ENCODE measurements at regions not wholly inside any gene's neighbourhood (a gene's known extent, or its start where the extent isn't known, plus 50 kb on each side); places are given as distances from the start of the nearest gene placed in this dataset.
A peak's percentile ranks its signal among the peaks of the same experiment; 100 is the strongest.

DNA sequence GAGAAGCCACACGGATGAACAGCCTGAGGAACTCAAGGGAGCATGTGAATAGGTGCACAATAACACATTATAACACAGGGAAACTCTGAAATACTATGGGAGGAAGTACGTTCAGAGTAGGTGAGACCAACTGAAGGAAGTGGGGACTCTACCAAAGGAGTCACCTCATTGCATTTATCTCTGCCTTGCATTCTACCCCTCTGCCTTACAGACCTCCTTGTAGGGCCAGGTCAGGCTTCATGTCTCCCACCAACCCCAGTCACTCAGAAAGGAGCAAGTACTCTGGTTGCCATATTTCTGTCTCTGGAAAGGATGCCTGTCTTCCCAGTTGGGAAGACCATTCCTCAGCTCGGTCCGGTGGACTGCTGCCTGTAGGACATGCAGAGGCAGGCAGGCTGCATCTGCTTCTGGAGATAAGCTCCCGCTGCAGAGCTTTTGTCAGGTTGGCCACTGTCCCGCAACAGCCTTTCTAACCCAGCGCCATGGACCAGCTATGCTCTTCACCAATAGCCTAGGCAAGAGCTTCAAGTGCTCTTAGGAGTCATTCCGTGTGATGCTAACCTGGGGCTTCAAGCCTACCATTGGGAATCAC, 51.6 kb upstream of the ASIP start:
- Histone ChIP-seq H3K36me3 (ENCODE audit: low read depth) (no peaks in the 10 kb centered on the region), H3K27me3 (ENCODE audit: insufficient read depth, low read depth) (peaks cover 11% of the 10 kb centered on the region; the same call in 1 of the 2 replicates)

GRCh38 chr20:34190262-34190661, 51.0 kb upstream of the ASIP start:
- Histone ChIP-seq H2AFZ (no peak overlapping the region), H3K4me2 (no peak overlapping the region), H3K79me2 (ENCODE audit: low read depth) (no peaks in the 10 kb centered on the region), H3K4me1 (replicated peaks; ENCODE audit: insufficient read depth) (no peaks in the 10 kb centered on the region), H3K27me3 (ENCODE audit: insufficient read depth, low read depth) (peaks cover 11% of the 10 kb centered on the region; the same call in 1 of the 2 replicates), H4K20me1 (ENCODE audit: insufficient read depth) (no peaks in the 10 kb centered on the region), H3K9me2 (ENCODE audit: insufficient read depth) (no peaks in the 10 kb centered on the region), H3K27ac (no peak overlapping the region), H3K4me3 (no peak overlapping the region), H3K36me3 (ENCODE audit: low read depth) (no peaks in the 10 kb centered on the region), H3F3A (ENCODE audit: insufficient read depth, low read depth) (no peaks in the 10 kb centered on the region), H3K9me3 (ENCODE audit: insufficient read depth, low read depth) (no peaks in the 10 kb centered on the region)
- BruUV-seq (replicated peaks): no TSS peak
- CTCF ChIA-PET: interaction anchor here (0.5 to 1.5 kb wide), 14 partner anchors 10 to 703 kb away, joined by 3 to 22 read pairs (median 3); partner anchors contain the start of gene EIF2S2
- TF ChIP-seq, protein P1, sequence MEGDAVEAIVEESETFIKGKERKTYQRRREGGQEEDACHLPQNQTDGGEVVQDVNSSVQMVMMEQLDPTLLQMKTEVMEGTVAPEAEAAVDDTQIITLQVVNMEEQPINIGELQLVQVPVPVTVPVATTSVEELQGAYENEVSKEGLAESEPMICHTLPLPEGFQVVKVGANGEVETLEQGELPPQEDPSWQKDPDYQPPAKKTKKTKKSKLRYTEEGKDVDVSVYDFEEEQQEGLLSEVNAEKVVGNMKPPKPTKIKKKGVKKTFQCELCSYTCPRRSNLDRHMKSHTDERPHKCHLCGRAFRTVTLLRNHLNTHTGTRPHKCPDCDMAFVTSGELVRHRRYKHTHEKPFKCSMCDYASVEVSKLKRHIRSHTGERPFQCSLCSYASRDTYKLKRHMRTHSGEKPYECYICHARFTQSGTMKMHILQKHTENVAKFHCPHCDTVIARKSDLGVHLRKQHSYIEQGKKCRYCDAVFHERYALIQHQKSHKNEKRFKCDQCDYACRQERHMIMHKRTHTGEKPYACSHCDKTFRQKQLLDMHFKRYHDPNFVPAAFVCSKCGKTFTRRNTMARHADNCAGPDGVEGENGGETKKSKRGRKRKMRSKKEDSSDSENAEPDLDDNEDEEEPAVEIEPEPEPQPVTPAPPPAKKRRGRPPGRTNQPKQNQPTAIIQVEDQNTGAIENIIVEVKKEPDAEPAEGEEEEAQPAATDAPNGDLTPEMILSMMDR (conservative IDR thresholded peaks at IDR 0.05): no peak
- no peak for TF ChIP-seq EZH2 (IDR thresholded peaks at IDR 0.05; ENCODE audit: low read depth)
- POLR2A ChIA-PET (ENCODE audit: unreplicated experiment): interaction anchor here (0.7 to 0.9 kb wide), 3 partner anchors 71 to 326 kb away, joined by 5 to 8 read pairs (median 8); partner anchors contain the start of gene DYNLRB1
- intact Hi-C loops (cut with micrococcal nuclease; ENCODE audit: unreplicated experiment): loop anchor here (1.0 to 10.0 kb wide), 6 partner anchors 119 to 579 kb away; no protein-coding TSS in a partner anchor
- DNase-seq: no peak

More for the DNA sequence above, 51.6 kb upstream of the ASIP start:
- no peak overlapping the region for H3K4me2 ChIP-seq
- BruUV-seq (replicated peaks): no TSS peak
- H4K20me1 ChIP-seq (ENCODE audit: insufficient read depth): no peaks in the 10 kb centered on the region
- H2AFZ ChIP-seq: no peak overlapping the region
- H3K9me3 ChIP-seq (ENCODE audit: insufficient read depth, low read depth): no peaks in the 10 kb centered on the region
- H3K4me3 ChIP-seq: no peak overlapping the region
- H3K9me2 ChIP-seq (ENCODE audit: insufficient read depth): no peaks in the 10 kb centered on the region
- H3K79me2 ChIP-seq (ENCODE audit: low read depth): no peaks in the 10 kb centered on the region
- no peaks in the 10 kb centered on the region for H3K4me1 ChIP-seq (replicated peaks; ENCODE audit: insufficient read depth)
- TF ChIP-seq EZH2 (IDR thresholded peaks at IDR 0.05; ENCODE audit: low read depth): no peak
- TF ChIP-seq, protein P1 (conservative IDR thresholded peaks at IDR 0.05): no peak
- H3K27ac ChIP-seq: no peak overlapping the region
- CTCF ChIA-PET: interaction anchor here (0.7 kb wide), 1 partner anchor 389 kb away, joined by 3 read pairs; no protein-coding TSS in a partner anchor
- no peak for DNase-seq
- H3F3A ChIP-seq (ENCODE audit: insufficient read depth, low read depth): no peaks in the 10 kb centered on the region
- intact Hi-C loops (cut with micrococcal nuclease; ENCODE audit: unreplicated experiment): loop anchor here (1.0 to 10.0 kb wide), 6 partner anchors 119 to 580 kb away; no protein-coding TSS in a partner anchor
- POLR2A ChIA-PET (ENCODE audit: unreplicated experiment): no interaction called here

DNA sequence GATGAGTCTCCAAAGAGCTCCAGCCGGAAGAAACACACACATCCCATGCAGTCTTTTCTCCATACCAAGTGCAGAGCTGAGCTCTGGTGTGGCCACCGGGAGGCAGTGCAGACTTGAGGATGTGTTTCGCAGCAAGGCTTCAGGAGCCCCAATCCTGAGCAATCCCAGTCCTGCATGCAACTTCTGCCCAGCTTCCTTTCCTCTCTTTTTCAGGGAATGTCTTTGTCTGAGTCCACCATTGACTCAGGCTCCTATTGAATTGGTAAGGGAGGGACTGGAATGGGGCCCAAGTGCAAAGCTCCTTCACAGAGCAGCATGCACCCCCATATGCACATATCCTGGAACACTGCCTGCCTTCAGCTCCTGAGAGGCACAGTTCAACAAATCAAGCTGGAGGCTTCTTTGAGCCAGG, 50.5 kb upstream of the ASIP start:
- POLR2A ChIA-PET (ENCODE audit: unreplicated experiment): interaction anchor here (0.7 to 0.9 kb wide), 4 partner anchors 71 to 517 kb away, joined by 4 to 8 read pairs (median 6); partner anchors contain the start of gene DYNLRB1
- BruUV-seq (replicated peaks): no TSS peak
- Histone ChIP-seq H4K20me1 (ENCODE audit: insufficient read depth) (no peaks in the 10 kb centered on the region), H2AFZ (no peak overlapping the region), H3K27ac (no peak overlapping the region), H3K4me1 (replicated peaks; ENCODE audit: insufficient read depth) (no peaks in the 10 kb centered on the region), H3K9me3 (ENCODE audit: insufficient read depth, low read depth) (no peaks in the 10 kb centered on the region), H3K36me3 (ENCODE audit: low read depth) (no peaks in the 10 kb centered on the region), H3K27me3 (ENCODE audit: insufficient read depth, low read depth) (peaks cover 8% of the 10 kb centered on the region; the same call in 1 of the 2 replicates), H3F3A (ENCODE audit: insufficient read depth, low read depth) (no peaks in the 10 kb centered on the region), H3K4me2 (no peak overlapping the region), H3K9me2 (ENCODE audit: insufficient read depth) (no peaks in the 10 kb centered on the region), H3K79me2 (ENCODE audit: low read depth) (no peaks in the 10 kb centered on the region), H3K4me3 (no peak overlapping the region)
- TF ChIP-seq, protein P1 (conservative IDR thresholded peaks at IDR 0.05): peak; percentile 78
- no peak for TF ChIP-seq EZH2 (IDR thresholded peaks at IDR 0.05; ENCODE audit: low read depth)
- CTCF ChIA-PET: interaction anchor here (0.5 to 1.5 kb wide), 15 partner anchors 10 to 702 kb away, joined by 3 to 22 read pairs (median 4); partner anchors contain the start of gene EIF2S2
- intact Hi-C loops (cut with micrococcal nuclease; ENCODE audit: unreplicated experiment): loop anchor here (1.0 to 10.0 kb wide), 6 partner anchors 118 to 579 kb away; no protein-coding TSS in a partner anchor
- DNase-seq: peak; percentile 45 to 78

Measured in PC-9 (cell line).